ES-I3 (cell line): ENCODE measurements at regions not wholly inside any gene's neighbourhood (a gene's known extent, or its start where the extent isn't known, plus 50 kb on each side); places are given as distances from the start of the nearest gene placed in this dataset.
"Not testable (repeated sequence)": the region's sequence is repeated elsewhere in the genome, so short reads cannot be mapped to it uniquely, and the experiment has no call there.

Experiments
- H3K36me3 ChIP-seq: 2 replicates; pipeline ENCODE4 v1.6.1; 2013; ENCODE audit warnings: mild to moderate bottlenecking, low read length, control low read depth, moderate library complexity; ENCODE audit not compliant: insufficient read depth
- H3K4me1 ChIP-seq: 2 replicates; pipeline ENCODE4 v1.6.1; 2013; ENCODE audit warnings: mild to moderate bottlenecking, control low read depth, low read length; ENCODE audit not compliant: insufficient read depth
- H3K9ac ChIP-seq: 2 replicates; pipeline ENCODE4 v1.6.1; 2013; ENCODE audit warnings: low read depth, mild to moderate bottlenecking, low read length, moderate library complexity
- H3K9me3 ChIP-seq: 2 replicates; pipeline ENCODE4 v1.6.1; 2013; ENCODE audit warnings: mild to moderate bottlenecking, low read length, moderate library complexity; ENCODE audit not compliant: control insufficient read depth, insufficient read depth

- no peaks in the 10 kb centered on the region for H3K9me3 ChIP-seq
- H3K36me3 ChIP-seq = no peaks in the 10 kb centered on the region
- H3K4me1 ChIP-seq = peaks cover 24% of the 10 kb centered on the region
- H3K9ac ChIP-seq = no peak overlapping the region
Observed at GRCh38 chr3:23706111-23706510, 99.6 kb upstream of the UBE2E1 start.

- Histone ChIP-seq H3K36me3 (no peaks in the 10 kb centered on the region), H3K9me3 (no peaks in the 10 kb centered on the region), H3K4me1 (peaks cover 21% of the 10 kb centered on the region), H3K9ac (no peak overlapping the region)
Observed at GRCh38 chr3:23709987-23710386, 95.8 kb upstream of the UBE2E1 start.

- Histone ChIP-seq H3K9ac (no peak overlapping the region), H3K9me3 (no peaks in the 10 kb centered on the region), H3K4me1 (peaks cover 21% of the 10 kb centered on the region), H3K36me3 (no peaks in the 10 kb centered on the region)
Observed at GRCh38 chr3:23710555-23710954, 95.2 kb upstream of the UBE2E1 start.

GRCh38 chr3:23711916-23712494 lies 93.8 kb upstream of the UBE2E1 start:
- peaks cover 21% of the 10 kb centered on the region for H3K4me1 ChIP-seq
- H3K9ac ChIP-seq = no peak overlapping the region
- H3K36me3 ChIP-seq = no peaks in the 10 kb centered on the region
- no peaks in the 10 kb centered on the region for H3K9me3 ChIP-seq

GRCh38 chr3:23712656-23713559 lies 92.8 kb upstream of the UBE2E1 start:
- Histone ChIP-seq H3K9me3 (no peaks in the 10 kb centered on the region), H3K36me3 (no peaks in the 10 kb centered on the region), H3K9ac (no peak overlapping the region), H3K4me1 (peaks cover 21% of the 10 kb centered on the region)

- peaks cover 21% of the 10 kb centered on the region for H3K4me1 ChIP-seq
- H3K9ac ChIP-seq = no peak overlapping the region
- no peaks in the 10 kb centered on the region for H3K36me3 ChIP-seq
- H3K9me3 ChIP-seq = no peaks in the 10 kb centered on the region
Observed at GRCh38 chr3:23713641-23714040, 92.1 kb upstream of the UBE2E1 start.

- H3K9ac ChIP-seq = no peak overlapping the region
- H3K9me3 ChIP-seq = no peaks in the 10 kb centered on the region
- H3K4me1 ChIP-seq = no peaks in the 10 kb centered on the region
- H3K36me3 ChIP-seq = no peaks in the 10 kb centered on the region
Observed at GRCh38 chr3:23720059-23720458, 85.7 kb upstream of the UBE2E1 start.

GRCh38 chr3:23720885-23721284 lies 84.9 kb upstream of the UBE2E1 start:
- no peaks in the 10 kb centered on the region for H3K9me3 ChIP-seq
- H3K9ac ChIP-seq = no peak overlapping the region
- no peaks in the 10 kb centered on the region for H3K36me3 ChIP-seq
- H3K4me1 ChIP-seq = no peaks in the 10 kb centered on the region

GRCh38 chr3:23723141-23723540 lies 82.6 kb upstream of the UBE2E1 start:
- Histone ChIP-seq H3K4me1 (no peaks in the 10 kb centered on the region), H3K9me3 (no peaks in the 10 kb centered on the region), H3K36me3 (no peaks in the 10 kb centered on the region), H3K9ac (no peak overlapping the region)

GRCh38 chr3:23723930-23724329 lies 81.8 kb upstream of the UBE2E1 start:
- Histone ChIP-seq H3K9me3 (no peaks in the 10 kb centered on the region), H3K36me3 (no peaks in the 10 kb centered on the region), H3K9ac (no peak overlapping the region), H3K4me1 (no peaks in the 10 kb centered on the region)

GRCh38 chr3:23726811-23727548 lies 78.8 kb upstream of the UBE2E1 start:
- H3K36me3 ChIP-seq = no peaks in the 10 kb centered on the region
- H3K9ac ChIP-seq = no peak overlapping the region
- H3K4me1 ChIP-seq = peaks cover 5% of the 10 kb centered on the region; the same call in 1 of the 2 replicates
- no peaks in the 10 kb centered on the region for H3K9me3 ChIP-seq

- H3K4me1 ChIP-seq = peaks cover 5% of the 10 kb centered on the region; the same call in 1 of the 2 replicates
- H3K9ac ChIP-seq = no peak overlapping the region
- no peaks in the 10 kb centered on the region for H3K9me3 ChIP-seq
- no peaks in the 10 kb centered on the region for H3K36me3 ChIP-seq
Observed at GRCh38 chr3:23728601-23729117, 77.1 kb upstream of the UBE2E1 start.

GRCh38 chr3:23729362-23729761 lies 76.4 kb upstream of the UBE2E1 start:
- H3K36me3 ChIP-seq = not testable (repeated sequence)

GRCh38 chr3:23734481-23734880 lies 71.3 kb upstream of the UBE2E1 start:
- Histone ChIP-seq H3K4me1 (peaks cover 23% of the 10 kb centered on the region), H3K36me3 (no peaks in the 10 kb centered on the region), H3K9me3 (no peaks in the 10 kb centered on the region), H3K9ac (no peak overlapping the region)

More at GRCh38 chr3:23729362-23729761, 76.4 kb upstream of the UBE2E1 start:
- H3K9ac ChIP-seq, H3K4me1 ChIP-seq, H3K9me3 ChIP-seq: not testable (repeated sequence)
